ENCODE measurements at regions not wholly inside any gene's neighbourhood (a gene's known extent, or its start where the extent isn't known, plus 50 kb on each side); places are given as distances from the start of the nearest gene placed in this dataset.

GRCh38 chr10:125225051-125225450 is 64.7 kb upstream of the CTBP2 start:
- TF ChIP-seq CTCF (IDR thresholded peaks at IDR 0.05; ENCODE audit: extremely low read depth in 1 of 2, insufficient read depth in 1 of 2, low read depth in 1 of 2, low read length in 2 of 2) (no peak), MYC (IDR thresholded peaks at IDR 0.05; ENCODE audit: low read depth, low read length) (no peak), POLR2A (IDR thresholded peaks at IDR 0.05; ENCODE audit: low read depth, low read length) (no peak), EZH2 (IDR thresholded peaks at IDR 0.05; ENCODE audit: borderline replicate concordance, low read depth, low read length, severe bottlenecking) (no peak)
